ENCODE measurements at regions not wholly inside any gene's neighbourhood (a gene's known extent, or its start where the extent isn't known, plus 50 kb on each side); places are given as distances from the start of the nearest gene placed in this dataset.

- no peak overlapping the region for H3K4me3 ChIP-seq (ENCODE audit: low read depth, low read length)
- H3K9ac ChIP-seq (ENCODE audit: low read depth, low read length) = no peak overlapping the region
- H3K27me3 ChIP-seq (ENCODE audit: control insufficient read depth, insufficient read depth, low read length) = no peaks in the 10 kb centered on the region
- no peaks in the 10 kb centered on the region for H3K9me3 ChIP-seq (ENCODE audit: control insufficient read depth, insufficient read depth, low read length)
- H3K4me1 ChIP-seq (ENCODE audit: control insufficient read depth, insufficient read depth, low read length) = no peaks in the 10 kb centered on the region
- no peaks in the 10 kb centered on the region for H3K36me3 ChIP-seq (ENCODE audit: control insufficient read depth, insufficient read depth, low read length)
- H3K27ac ChIP-seq (ENCODE audit: low read depth, low read length) = no peak overlapping the region
Measured at GRCh38 chr9:100937382-100937781, 91.1 kb upstream of the PLPPR1 start.

DNA sequence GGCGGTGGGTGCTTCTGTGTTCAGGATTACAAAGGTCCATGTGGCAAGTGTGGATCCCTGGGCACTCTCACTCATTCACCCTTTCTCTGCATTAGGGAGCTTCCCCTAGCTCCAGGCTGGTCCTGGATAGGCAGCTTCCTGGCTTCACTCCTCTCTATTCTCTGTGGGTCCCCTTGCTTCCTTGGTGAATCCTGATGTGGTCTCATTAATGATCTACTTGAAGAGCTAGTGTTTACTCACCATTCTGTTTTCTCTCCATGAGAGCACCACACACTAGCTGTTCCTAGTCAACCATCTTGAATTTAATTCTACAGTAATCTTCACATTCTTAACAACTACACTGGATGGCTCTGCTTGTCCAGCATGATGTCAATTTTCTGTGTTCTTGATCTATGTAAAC, 90.0 kb upstream of the PLPPR1 start:
- no peaks in the 10 kb centered on the region for H3K27me3 ChIP-seq (ENCODE audit: control insufficient read depth, insufficient read depth, low read length)
- H3K36me3 ChIP-seq (ENCODE audit: control insufficient read depth, insufficient read depth, low read length) = no peaks in the 10 kb centered on the region
- no peaks in the 10 kb centered on the region for H3K9me3 ChIP-seq (ENCODE audit: control insufficient read depth, insufficient read depth, low read length)
- H3K9ac ChIP-seq (ENCODE audit: low read depth, low read length) = no peak overlapping the region
- no peak overlapping the region for H3K4me3 ChIP-seq (ENCODE audit: low read depth, low read length)
- no peaks in the 10 kb centered on the region for H3K4me1 ChIP-seq (ENCODE audit: control insufficient read depth, insufficient read depth, low read length)
- H3K27ac ChIP-seq (ENCODE audit: low read depth, low read length) = no peak overlapping the region

DNA sequence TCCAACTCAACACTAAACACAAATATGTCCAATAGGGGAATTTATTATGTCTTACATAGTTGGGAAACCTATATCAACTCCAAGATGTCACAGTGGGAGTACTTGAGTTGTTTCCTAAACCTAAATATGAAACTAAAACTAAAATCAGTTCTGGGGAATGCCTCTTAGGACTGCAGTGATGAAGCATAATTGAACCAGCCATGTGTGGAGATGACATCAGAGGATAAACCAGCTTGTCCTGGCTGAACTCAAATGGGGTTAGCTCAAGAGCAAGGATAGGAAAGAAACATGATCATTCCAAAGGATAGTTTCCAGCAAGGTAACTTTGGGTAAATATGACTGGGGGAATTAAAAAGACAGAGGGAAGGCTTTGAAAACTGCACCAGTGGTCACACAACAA, 88.9 kb upstream of the PLPPR1 start:
- Histone ChIP-seq H3K4me3 (ENCODE audit: low read depth, low read length) (no peak overlapping the region), H3K27me3 (ENCODE audit: control insufficient read depth, insufficient read depth, low read length) (no peaks in the 10 kb centered on the region), H3K9ac (ENCODE audit: low read depth, low read length) (no peak overlapping the region), H3K4me1 (ENCODE audit: control insufficient read depth, insufficient read depth, low read length) (no peaks in the 10 kb centered on the region), H3K27ac (ENCODE audit: low read depth, low read length) (no peak overlapping the region), H3K9me3 (ENCODE audit: control insufficient read depth, insufficient read depth, low read length) (no peaks in the 10 kb centered on the region), H3K36me3 (ENCODE audit: control insufficient read depth, insufficient read depth, low read length) (no peaks in the 10 kb centered on the region)

GRCh38 chr9:100959226-100959625, 69.3 kb upstream of the PLPPR1 start:
- no peak overlapping the region for H3K4me3 ChIP-seq (ENCODE audit: low read depth, low read length)
- no peaks in the 10 kb centered on the region for H3K36me3 ChIP-seq (ENCODE audit: control insufficient read depth, insufficient read depth, low read length)
- no peaks in the 10 kb centered on the region for H3K9me3 ChIP-seq (ENCODE audit: control insufficient read depth, insufficient read depth, low read length)
- H3K27ac ChIP-seq (ENCODE audit: low read depth, low read length) = no peak overlapping the region
- no peaks in the 10 kb centered on the region for H3K4me1 ChIP-seq (ENCODE audit: control insufficient read depth, insufficient read depth, low read length)
- no peaks in the 10 kb centered on the region for H3K27me3 ChIP-seq (ENCODE audit: control insufficient read depth, insufficient read depth, low read length)
- no peak overlapping the region for H3K9ac ChIP-seq (ENCODE audit: low read depth, low read length)

Measured in HUES48 (cell line).